A673 (cell line): ENCODE measurements at regions not wholly inside any gene's neighbourhood (a gene's known extent, or its start where the extent isn't known, plus 50 kb on each side); places are given as distances from the start of the nearest gene placed in this dataset.

Experiments used
- BruUV-seq: library from RNA; stranded (reverse); fragments of 400-500 nt; replicated peaks from 2 replicates; lab custom pipeline; 2021; lab: Mats Ljungman, UMichigan
- CTCF ChIA-PET: fragments of 300-600 bp; sonication (Branson Sonifier 250); formaldehyde crosslinking; loops from one replicate; lab custom pipeline; 2022; ENCODE audit warnings: antibody characterized with exemption; lab: Charles Lee
- POLR2A ChIA-PET: fragments of 300-600 bp; sonication (Branson Sonifier 250); formaldehyde crosslinking; loops from one replicate; lab custom pipeline; 2022; ENCODE audit warnings: antibody characterized with exemption; ENCODE audit not compliant: low non-redundant PET; lab: Charles Lee
- DNase-seq: peaks from one replicate; pipeline ENCODE4 v3.0.0-alpha.2; 2015; ENCODE audit warnings: low spot score
- H3K27ac ChIP-seq: fragments of 200-600 bp; sonication (generic); 2 replicates; pipeline ENCODE4 v1.5.1; 2016; ENCODE audit warnings: mixed run types, low read depth, mild to moderate bottlenecking, mixed read lengths, antibody characterized with exemption, low read length; ENCODE audit not compliant: poor library complexity, severe bottlenecking
- H3K27me3 ChIP-seq: fragments of 200-600 bp; sonication (generic); replicated peaks from 2 replicates; pipeline ENCODE4 v1.6.1; 2017; ENCODE audit warnings: mixed run types, low read depth, mild to moderate bottlenecking, mixed read lengths, antibody characterized with exemption, low read length; ENCODE audit not compliant: insufficient read depth, poor library complexity
- H3K36me3 ChIP-seq: fragments of 200-600 bp; sonication (generic); 2 replicates; pipeline ENCODE4 v1.6.1; 2016; ENCODE audit warnings: mixed run types, mild to moderate bottlenecking, mixed read lengths, antibody characterized with exemption, low read length; ENCODE audit not compliant: insufficient read depth, poor library complexity, severe bottlenecking
- H3K4me1 ChIP-seq: fragments of 200-600 bp; sonication (generic); 2 replicates; pipeline ENCODE4 v1.6.1; 2017; ENCODE audit warnings: mixed run types, mild to moderate bottlenecking, mixed read lengths, antibody characterized with exemption, low read length; ENCODE audit not compliant: insufficient read depth, poor library complexity, severe bottlenecking
- H3K4me3 ChIP-seq: fragments of 200-600 bp; sonication (generic); 2 replicates; pipeline ENCODE4 v1.5.1; 2016; ENCODE audit warnings: low read depth, mixed run types, mild to moderate bottlenecking, mixed read lengths, low read length; ENCODE audit not compliant: poor library complexity, severe bottlenecking
- H3K9me3 ChIP-seq: fragments of 200-600 bp; sonication (generic); 2 replicates; pipeline ENCODE4 v1.6.1; 2016; ENCODE audit warnings: mixed run types, low read depth, mild to moderate bottlenecking, mixed read lengths, antibody characterized with exemption, low read length; ENCODE audit not compliant: poor library complexity, severe bottlenecking
- CTCF ChIP-seq: fragments of 300-800, 200-600 bp; sonication (generic); conservative IDR thresholded peaks from 2 replicates; pipeline ENCODE4 v1.5.1; 2017; ENCODE audit warnings: low read depth, mild to moderate bottlenecking, antibody characterized with exemption, low read length, moderate library complexity, mixed read lengths
- EZH2 ChIP-seq: fragments of 200-600 bp; sonication (generic); IDR thresholded peaks from 2 replicates; pipeline ENCODE4 v1.6.1; 2017; ENCODE audit warnings: borderline replicate concordance, low read depth, mild to moderate bottlenecking, mixed read lengths, antibody characterized with exemption, low read length; ENCODE audit not compliant: poor library complexity, severe bottlenecking
- intact Hi-C: fragments of 100-400 bp; cut with micrococcal nuclease; formaldehyde crosslinking; loops from one replicate; pipeline ENCODE4 v1.10.0; 2022; ENCODE audit not compliant: unreplicated experiment

GRCh38 chr2:167874812-167875211 lies 372.6 kb downstream of the STK39 start:
- no peak for TF ChIP-seq EZH2
- no peak for TF ChIP-seq CTCF
- no TSS peak for BruUV-seq
- intact Hi-C loops, result loop anchor here (5.0 kb wide), 1 partner anchor 242 kb away; no protein-coding TSS in a partner anchor
- no peak overlapping the region for H3K27ac ChIP-seq
- H3K27me3 ChIP-seq, result no peaks in the 10 kb centered on the region
- H3K9me3 ChIP-seq, result no peaks in the 10 kb centered on the region
- no peaks in the 10 kb centered on the region for H3K4me1 ChIP-seq
- ChIA-PET POLR2A (no interaction called here), CTCF (no interaction called here)
- no peak overlapping the region for H3K4me3 ChIP-seq
- DNase-seq, result no peak
- H3K36me3 ChIP-seq, result no peaks in the 10 kb centered on the region

- no TSS peak for BruUV-seq
- Histone ChIP-seq H3K27ac (no peak overlapping the region), H3K27me3 (no peaks in the 10 kb centered on the region), H3K4me1 (no peaks in the 10 kb centered on the region), H3K9me3 (no peaks in the 10 kb centered on the region), H3K4me3 (no peak overlapping the region), H3K36me3 (no peaks in the 10 kb centered on the region)
- TF ChIP-seq EZH2 (no peak), CTCF (no peak)
- CTCF ChIA-PET, result no interaction called here
- POLR2A ChIA-PET, result no interaction called here
- intact Hi-C loops, result loop anchor here (5.0 kb wide), 1 partner anchor 246 kb away; no protein-coding TSS in a partner anchor
- DNase-seq, result no peak
Observed at GRCh38 chr2:167871286-167871685, 376.1 kb downstream of the STK39 start.

GRCh38 chr2:167869200-167869599 lies 378.2 kb downstream of the STK39 start:
- H3K9me3 ChIP-seq, result no peaks in the 10 kb centered on the region
- POLR2A ChIA-PET, result no interaction called here
- no peaks in the 10 kb centered on the region for H3K4me1 ChIP-seq
- BruUV-seq, result no TSS peak
- no peak overlapping the region for H3K27ac ChIP-seq
- DNase-seq, result no peak
- CTCF ChIA-PET, result no interaction called here
- no peak overlapping the region for H3K4me3 ChIP-seq
- H3K27me3 ChIP-seq, result no peaks in the 10 kb centered on the region
- intact Hi-C loops, result no loop called here
- TF ChIP-seq CTCF (0 out of 2 replicates have a peak, but pooled peaks have one; percentile 26), EZH2 (no peak)
- no peaks in the 10 kb centered on the region for H3K36me3 ChIP-seq
